NCI-H524 treated with DMSO at 0.1 percent for 48 hours (cell line): ENCODE measurements at regions not wholly inside any gene's neighbourhood (a gene's known extent, or its start where the extent isn't known, plus 50 kb on each side); places are given as distances from the start of the nearest gene placed in this dataset.
"Not testable (repeated sequence)": the region's sequence is repeated elsewhere in the genome, so short reads cannot be mapped to it uniquely, and the experiment has no call there.

Source experiments
- DNase-seq: peaks from one replicate; lab custom pipeline; 2025; lab: John Stamatoyannopoulos, UW

DNA sequence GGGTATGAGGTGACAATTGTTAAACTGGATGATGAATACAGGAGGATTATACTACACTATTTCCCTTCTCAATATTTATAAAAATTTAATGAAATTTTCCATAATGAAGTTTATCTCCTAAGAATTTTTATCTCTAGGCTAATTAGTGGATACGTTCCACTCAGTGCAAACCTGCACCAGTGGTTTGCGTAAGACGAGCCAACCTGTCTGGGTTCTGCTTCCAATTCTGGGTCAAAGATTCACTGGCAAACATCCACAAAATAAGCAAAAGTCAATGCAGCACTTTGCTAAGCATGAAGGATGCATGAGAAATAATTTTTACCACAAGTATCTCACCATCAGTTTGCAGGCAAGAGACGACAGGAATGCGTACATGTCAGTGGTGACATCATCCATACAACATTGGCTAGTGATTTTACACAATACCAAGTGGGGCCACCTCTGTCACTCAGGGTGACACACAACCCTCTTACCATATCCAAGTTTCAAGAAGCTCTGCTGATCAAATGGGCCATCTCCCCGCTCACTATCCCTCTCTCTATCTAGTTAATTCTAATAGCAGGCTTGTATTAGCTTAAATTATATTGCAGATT is 51.7 kb downstream of the FAM50B start:
- DNase-seq = no peak

- DNase-seq = no peak
These were observed 53.9 kb downstream of the FAM50B start for GRCh38 chr6:3902871-3903648.

DNA sequence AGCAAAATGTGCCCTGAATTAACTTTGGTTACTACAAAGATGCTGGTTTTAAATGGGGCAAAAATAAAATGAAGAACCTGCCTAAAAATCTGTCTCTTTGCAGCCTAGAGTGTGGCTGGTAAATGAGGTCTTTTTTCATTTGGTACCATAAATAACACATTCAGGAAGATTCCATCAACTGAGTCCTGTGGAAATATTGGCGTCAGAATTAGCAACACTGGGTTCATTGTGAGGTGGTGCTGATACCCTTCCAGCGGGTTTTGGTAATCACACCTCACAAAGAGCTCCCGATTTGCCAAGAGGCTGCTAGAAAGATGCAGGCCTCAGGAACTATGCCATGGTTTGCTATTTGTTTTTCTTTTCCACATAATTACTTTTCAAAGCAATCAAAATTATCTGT is 55.3 kb downstream of the FAM50B start:
- no peak for DNase-seq

- DNase-seq = no peak
These were observed 57.0 kb downstream of the FAM50B start for GRCh38 chr6:3905945-3906845.

DNA sequence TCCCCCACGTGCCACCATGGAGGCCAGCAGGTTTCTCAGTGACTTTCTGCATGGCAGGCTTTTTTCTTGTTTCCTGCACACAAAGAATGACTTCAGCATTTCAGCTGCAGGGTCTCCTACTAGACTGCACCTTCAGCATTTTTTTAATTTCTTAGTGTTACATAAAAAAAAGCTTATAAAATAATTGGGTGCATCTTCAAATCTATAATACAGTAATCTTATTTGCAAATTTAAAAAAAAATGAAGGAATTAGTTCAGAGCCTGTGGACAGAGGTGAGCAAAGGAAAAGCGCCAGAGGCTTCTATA is 57.6 kb downstream of the FAM50B start:
- DNase-seq = no peak

DNA sequence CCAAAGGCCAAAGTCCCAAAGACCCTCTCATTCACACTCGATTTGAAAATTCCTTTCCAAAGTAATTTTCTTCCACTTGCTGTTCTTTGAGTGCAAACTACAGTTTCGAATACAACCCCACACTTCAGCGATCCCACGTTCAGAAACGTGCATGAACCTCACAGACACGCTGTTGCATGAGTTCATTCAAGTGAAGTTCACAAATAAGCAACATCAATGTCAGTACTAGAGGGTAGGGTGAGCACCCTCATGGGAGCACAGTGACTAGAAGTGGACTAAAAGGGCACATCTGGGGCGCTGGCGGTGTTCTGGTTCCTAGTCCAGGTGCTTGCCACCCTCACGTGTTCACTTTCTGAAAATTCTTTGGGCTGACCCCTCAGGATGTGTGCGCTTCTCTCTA is 59.0 kb downstream of the FAM50B start:
- no peak for DNase-seq

- no peak for DNase-seq
These were observed 59.8 kb downstream of the FAM50B start for GRCh38 chr6:3908961-3909360.

- DNase-seq = no peak
These were observed 61.0 kb downstream of the FAM50B start for GRCh38 chr6:3910106-3910663.

GRCh38 chr6:3911130-3911529 is 62.0 kb downstream of the FAM50B start:
- no peak for DNase-seq

DNA sequence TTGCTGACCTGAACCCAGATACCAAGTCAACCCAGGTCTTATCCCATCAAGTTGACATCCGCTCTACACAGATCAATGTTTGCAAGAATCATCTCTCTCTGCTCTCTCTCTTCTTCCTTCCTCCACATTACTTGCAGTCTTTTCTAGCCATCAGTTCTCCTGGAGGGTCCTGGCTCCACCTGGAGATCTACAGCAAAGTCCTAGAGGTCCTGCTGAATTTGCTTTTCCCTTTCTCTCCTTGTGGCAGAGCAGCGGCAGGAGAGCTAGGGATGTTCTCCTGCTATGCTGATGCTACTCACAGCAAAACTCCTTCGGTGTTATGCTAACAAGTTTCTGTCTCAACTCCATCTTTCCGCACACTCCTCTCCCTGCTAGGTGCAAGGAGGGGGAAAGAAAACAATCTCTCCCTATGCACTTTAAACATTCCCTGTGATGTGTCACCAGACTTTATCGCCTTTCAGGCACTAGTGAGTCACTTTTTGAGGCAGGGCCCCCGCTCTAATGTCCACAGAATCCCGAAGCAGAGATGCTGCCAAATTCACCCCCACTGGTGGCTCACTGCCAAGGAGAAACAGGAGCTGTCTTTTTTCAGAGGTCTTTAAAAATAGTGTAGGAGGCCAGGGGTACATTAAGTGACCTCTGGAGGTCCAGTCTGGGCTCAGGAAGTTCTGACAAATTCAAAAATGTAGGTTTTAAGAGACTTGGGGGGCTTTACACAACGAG is 62.6 kb downstream of the FAM50B start:
- no peak for DNase-seq

- DNase-seq = no peak
These were observed 63.3 kb downstream of the FAM50B start for GRCh38 chr6:3912361-3913076.

DNA sequence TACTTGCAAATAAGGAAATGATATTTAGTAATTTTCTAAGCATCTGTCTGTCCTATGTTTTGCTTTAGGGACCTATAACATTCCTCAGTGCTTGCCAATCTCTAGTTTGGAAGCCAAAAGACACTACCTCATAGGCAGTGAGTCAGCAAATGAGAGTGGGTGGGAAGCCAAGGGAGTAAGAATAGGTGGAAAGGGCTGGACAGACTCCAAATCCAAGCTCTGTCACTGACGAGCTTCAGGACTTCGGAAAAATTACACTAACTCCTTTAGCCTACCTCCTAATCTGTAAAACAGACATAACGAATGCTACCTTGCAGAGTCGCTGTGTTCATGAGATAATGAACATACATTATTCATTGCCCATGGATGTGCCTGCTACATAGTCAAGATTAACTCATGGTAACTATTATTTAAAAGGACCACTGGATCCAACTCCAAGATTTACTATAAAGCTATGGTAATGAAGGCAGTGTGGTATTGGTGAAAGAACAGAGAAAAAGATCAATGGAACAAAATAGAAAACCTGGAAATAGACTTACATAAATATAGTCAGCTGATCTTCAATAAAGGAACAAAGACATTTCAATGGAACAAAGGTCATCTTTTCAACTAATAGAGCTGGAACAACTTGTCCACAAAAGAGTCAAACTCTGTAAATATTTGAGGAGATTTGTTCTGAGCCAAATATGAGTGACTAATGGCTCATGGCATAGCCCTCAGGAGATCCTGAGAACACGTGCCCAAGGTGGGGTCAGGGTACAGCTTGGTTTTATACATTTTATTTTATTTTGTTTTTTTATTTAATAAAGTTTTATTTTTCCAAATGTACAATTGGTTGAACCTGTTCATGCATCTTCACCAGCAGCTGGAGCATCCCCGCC is 64.1 kb downstream of the FAM50B start:
- no peak for DNase-seq

GRCh38 chr6:3913958-3914337 is 64.8 kb downstream of the FAM50B start:
- DNase-seq = no peak

GRCh38 chr6:3915076-3915791 is 66.1 kb downstream of the FAM50B start:
- DNase-seq = no peak

DNA sequence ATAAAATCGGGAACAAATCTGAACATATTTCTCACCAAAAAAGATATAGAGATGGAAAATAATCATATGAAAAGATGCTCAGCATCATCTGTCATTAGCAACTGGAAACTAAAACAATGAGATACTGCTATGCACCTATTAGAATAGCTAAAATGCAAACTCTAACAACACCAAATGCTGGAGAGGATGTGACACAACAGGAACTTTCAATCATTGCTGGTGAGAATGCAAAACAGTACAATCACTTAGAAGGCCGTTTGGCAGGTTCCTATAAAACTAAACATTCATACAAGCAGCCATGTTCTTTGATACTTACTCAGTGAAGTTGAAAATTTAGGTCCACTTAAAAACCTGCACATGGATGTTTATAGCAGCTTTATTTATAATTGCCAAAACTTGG is 67.0 kb downstream of the FAM50B start:
- DNase-seq = no peak

- not testable (repeated sequence) for DNase-seq
These were observed 67.6 kb downstream of the FAM50B start for GRCh38 chr6:3916749-3917148.

GRCh38 chr6:3918469-3918868 is 69.3 kb downstream of the FAM50B start:
- DNase-seq = no peak

DNA sequence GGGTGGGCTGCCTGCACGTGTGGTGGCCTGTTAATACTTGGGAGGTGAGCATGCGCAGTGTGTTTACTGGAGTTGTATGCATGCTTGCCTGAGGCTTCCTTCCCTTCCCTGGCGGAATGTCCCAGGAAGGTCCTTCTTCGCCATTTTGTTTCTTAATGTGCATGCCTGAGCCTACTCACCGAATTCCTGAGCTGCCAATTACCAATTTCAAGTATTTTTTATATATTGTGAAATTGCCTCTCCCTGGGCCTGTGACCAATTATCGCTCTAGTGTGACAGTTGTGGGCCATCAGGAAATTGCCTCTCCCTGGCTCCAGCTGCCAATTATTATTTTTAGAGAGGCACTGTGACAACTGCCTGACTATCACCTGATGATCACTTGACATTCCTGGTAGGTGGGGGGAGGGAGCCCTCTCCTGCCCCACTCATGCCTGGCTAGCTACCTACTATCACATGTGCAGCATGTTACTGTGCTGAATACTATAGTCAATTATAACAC is 70.0 kb downstream of the FAM50B start:
- no peak for DNase-seq

- no peak for DNase-seq
These were observed 70.7 kb downstream of the FAM50B start for GRCh38 chr6:3919849-3920248.

DNA sequence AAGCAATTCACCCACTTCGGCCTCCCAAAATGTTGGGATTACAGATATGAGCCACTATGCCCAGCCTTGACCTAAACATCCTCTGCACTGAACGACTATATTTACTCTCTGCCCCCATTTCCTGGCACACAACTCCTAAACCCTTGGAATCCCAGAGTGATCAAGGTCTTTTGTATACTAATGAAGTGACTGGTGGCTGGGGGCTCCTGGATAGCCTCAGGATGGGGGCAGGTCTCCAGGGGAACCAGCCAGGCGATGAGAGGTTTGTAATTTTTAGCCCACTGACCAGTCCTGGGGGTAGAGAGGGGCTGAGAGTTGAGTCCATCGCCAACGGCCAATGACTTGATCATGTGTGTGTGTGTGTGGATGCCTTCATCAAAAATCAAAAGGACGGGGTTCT is 71.1 kb downstream of the FAM50B start:
- no peak for DNase-seq
